AG04449 (cell line): ENCODE measurements at regions not wholly inside any gene's neighbourhood (a gene's known extent, or its start where the extent isn't known, plus 50 kb on each side); places are given as distances from the start of the nearest gene placed in this dataset.
"Not testable (repeated sequence)": the region's sequence is repeated elsewhere in the genome, so short reads cannot be mapped to it uniquely, and the experiment has no call there.

Experiments used
- CTCF ChIA-PET: fragments of 350-600 bp; formaldehyde crosslinking; extraction: SDS; loops from one replicate; lab custom pipeline; 2021; ENCODE audit warnings: antibody characterized with exemption; lab: Yijun Ruan, JAX
- POLR2A ChIA-PET: fragments of 400-600, 350-600 bp; formaldehyde crosslinking; extraction: SDS; loops from one replicate; lab custom pipeline; 2020; ENCODE audit warnings: antibody characterized with exemption, inconsistent platforms; lab: Yijun Ruan, JAX
- DNase-seq: peaks from one replicate; pipeline ENCODE4 v3.0.0-alpha.2; 2010; ENCODE audit warnings: low read depth, low spot score
- H3K4me3 ChIP-seq: 2 replicates; pipeline ENCODE4 v1.5.1; 2011; ENCODE audit warnings: low read depth, mild to moderate bottlenecking, control low read depth, low read length
- TF ChIP-seq, protein P1 (sequence below): IDR thresholded peaks from one replicate; pipeline ENCODE4 v1.5.1; 2011; ENCODE audit warnings: mild to moderate bottlenecking, moderate library complexity, low read length, control low read depth, inconsistent platforms; ENCODE audit not compliant: insufficient read depth; ENCODE audit errors: missing control alignments

DNA sequence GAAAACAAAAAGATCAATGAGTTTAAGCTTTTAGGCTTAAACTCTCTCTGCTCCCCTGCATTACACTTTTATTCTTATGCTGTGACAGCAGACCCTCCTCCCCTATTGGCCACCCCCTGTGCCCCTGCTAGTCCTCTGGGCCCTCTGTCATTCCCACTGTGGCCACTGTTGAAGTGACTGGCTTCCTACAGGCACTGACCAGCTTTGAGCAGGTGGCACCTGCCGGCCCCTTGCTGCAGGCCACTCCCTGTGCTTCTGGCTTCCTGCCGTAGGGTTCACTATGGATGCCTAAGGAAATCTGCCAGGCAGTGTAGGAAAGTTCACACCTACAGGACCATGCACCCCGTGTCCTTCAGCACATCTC lies 156.5 kb upstream of the L3MBTL4 start:
- H3K4me3 ChIP-seq = no peak overlapping the region
- TF ChIP-seq, protein P1, sequence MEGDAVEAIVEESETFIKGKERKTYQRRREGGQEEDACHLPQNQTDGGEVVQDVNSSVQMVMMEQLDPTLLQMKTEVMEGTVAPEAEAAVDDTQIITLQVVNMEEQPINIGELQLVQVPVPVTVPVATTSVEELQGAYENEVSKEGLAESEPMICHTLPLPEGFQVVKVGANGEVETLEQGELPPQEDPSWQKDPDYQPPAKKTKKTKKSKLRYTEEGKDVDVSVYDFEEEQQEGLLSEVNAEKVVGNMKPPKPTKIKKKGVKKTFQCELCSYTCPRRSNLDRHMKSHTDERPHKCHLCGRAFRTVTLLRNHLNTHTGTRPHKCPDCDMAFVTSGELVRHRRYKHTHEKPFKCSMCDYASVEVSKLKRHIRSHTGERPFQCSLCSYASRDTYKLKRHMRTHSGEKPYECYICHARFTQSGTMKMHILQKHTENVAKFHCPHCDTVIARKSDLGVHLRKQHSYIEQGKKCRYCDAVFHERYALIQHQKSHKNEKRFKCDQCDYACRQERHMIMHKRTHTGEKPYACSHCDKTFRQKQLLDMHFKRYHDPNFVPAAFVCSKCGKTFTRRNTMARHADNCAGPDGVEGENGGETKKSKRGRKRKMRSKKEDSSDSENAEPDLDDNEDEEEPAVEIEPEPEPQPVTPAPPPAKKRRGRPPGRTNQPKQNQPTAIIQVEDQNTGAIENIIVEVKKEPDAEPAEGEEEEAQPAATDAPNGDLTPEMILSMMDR = no peak
- no peak for DNase-seq
- ChIA-PET CTCF (no interaction called here), POLR2A (no interaction called here)

DNA sequence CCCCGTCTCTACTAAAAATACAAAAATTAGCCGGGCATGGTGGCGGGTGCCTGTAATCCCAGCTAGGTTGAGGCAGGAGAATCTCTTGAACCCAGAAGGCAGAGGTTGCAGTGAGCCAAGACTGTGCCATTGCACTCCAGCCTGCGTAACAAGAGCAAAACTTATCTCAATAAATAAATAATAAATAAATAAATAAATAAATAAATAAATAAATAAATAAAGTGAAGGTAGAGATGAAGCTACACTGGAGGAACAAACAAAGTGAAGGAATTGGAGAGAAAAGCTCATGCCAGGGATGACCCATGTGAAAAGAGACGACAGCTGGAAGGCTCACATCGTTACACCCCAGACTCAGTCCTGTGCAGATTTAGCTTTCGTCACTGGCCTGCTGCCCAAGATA lies 157.3 kb upstream of the ARHGAP28 start:
- POLR2A ChIA-PET, H3K4me3 ChIP-seq, CTCF ChIA-PET, DNase-seq: not testable (repeated sequence)

DNA sequence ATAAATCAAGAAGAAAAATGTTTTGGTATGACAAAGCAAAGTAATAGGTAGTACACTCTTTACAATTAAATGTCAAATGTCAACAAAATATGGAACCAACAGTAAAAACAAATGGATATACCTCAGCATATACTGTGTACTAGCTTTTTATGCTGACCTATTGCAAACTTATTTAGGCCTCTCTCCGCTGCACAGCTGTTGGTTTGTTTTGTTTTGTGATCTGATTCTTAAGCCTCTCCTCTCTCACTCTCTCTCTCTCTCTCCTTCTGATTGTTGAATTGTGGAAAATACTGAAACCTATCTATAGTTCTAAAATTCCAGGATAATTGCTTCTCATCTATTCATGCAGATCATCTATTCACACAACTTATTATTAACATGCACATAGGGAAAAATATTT lies 154.9 kb upstream of the ARHGAP28 start:
- POLR2A ChIA-PET = no interaction called here
- no peak for DNase-seq
- H3K4me3 ChIP-seq = no peak overlapping the region
- CTCF ChIA-PET = no interaction called here
- TF ChIP-seq, protein P1 = no peak

DNA sequence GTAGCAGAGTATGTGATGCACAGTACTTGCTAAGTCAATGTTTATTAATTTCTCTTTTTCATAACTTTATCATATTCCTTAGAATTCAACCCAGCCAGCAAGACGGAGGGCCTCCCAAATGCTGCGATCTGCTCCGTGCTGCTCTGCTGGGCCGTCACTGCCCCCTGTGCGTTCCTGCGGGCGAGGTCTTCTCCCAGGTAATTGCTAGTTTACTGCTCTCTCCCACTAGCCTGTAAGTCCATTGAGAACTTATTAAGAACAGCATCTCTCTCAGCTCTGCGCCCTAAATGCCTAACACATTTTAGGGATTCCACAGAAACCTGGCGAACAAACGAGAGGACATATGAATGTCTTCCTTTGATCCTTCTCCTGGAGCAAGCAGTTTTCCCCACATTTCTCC lies 153.6 kb upstream of the ARHGAP28 start:
- ChIA-PET POLR2A (no interaction called here), CTCF (no interaction called here)

DNA sequence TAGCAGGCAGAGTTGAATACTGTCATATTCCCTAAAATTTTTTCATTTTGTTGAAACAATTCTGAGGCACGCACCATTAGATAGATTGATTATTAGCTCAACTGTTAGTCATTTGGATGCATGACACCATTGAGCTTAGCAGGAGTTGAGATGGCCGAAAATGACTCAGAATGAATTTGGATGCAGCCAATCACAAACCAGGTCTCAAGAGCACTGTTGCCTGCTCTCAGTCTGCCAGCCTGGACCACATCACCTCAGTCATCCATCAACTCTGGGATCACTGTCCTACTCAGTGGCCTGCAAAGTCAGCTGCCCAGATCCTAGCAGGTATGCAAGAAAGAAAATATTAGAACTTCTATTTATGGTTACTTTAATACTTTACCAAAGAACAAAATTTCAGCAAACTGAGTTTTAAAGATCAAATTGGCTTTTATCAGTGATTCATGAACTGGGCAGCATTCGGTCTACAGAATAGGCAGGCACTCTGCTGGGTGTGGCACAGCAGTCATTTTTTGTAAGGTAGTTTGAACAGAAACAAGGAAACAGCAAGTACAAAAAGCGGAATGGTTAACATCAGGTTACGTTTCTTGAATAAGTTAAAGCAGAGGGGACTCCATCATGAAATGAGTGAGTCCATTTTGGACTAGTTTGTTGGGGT lies 152.7 kb upstream of the ARHGAP28 start:
- H3K4me3 ChIP-seq = no peak overlapping the region
- TF ChIP-seq, protein P1 = no peak
- no peak for DNase-seq
- ChIA-PET POLR2A (no interaction called here), CTCF (no interaction called here)

More for the DNA sequence above, 153.6 kb upstream of the ARHGAP28 start:
- no peak for DNase-seq
- H3K4me3 ChIP-seq = no peak overlapping the region
- TF ChIP-seq, protein P1 = no peak

DNA sequence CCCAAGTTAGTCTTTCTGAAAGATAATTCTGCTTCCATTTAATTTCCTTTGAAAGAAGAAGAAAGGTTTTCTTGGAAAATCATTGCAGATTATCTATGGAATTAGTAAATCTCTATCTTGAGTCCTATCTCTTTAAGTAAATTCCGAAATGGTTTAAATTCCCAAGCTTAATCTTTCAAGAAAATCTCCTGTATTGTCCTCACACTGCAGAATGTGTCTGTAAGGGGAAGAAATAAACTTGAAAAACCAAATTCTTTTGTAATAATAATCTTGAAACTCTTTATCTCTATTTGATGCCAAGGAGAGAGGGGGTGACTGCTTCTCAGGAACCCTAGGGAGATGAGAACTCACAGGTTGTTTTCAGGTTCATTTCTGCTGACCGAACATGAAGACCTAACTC lies 150.8 kb upstream of the ARHGAP28 start:
- ChIA-PET POLR2A (no interaction called here), CTCF (no interaction called here)
- no peak for DNase-seq
- no peak overlapping the region for H3K4me3 ChIP-seq
- TF ChIP-seq, protein P1 = no peak

DNA sequence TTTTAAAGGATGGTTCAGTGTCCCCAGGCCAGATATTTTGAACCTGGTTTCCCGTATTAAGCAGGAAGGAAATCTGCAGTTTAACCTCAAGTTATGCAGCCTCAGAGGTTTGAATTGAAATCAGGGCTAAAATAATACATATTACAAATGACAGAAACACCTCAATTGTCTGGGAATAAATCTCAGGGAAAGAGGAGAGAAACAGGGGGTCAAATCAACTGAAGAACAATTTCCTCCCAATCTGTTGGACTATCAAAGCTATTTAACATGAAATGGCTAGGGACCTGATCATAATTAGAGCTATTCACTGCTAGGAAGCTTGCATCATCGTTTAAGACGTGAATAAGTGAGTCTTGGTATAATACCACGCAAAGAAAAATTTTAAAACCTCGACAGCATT lies 150.0 kb upstream of the ARHGAP28 start:
- TF ChIP-seq, protein P1 = no peak
- ChIA-PET CTCF (no interaction called here), POLR2A (no interaction called here)
- DNase-seq = no peak
- no peak overlapping the region for H3K4me3 ChIP-seq
